ENCODE measurements at regions not wholly inside any gene's neighbourhood (a gene's known extent, or its start where the extent isn't known, plus 50 kb on each side); places are given as distances from the start of the nearest gene placed in this dataset.

DNA sequence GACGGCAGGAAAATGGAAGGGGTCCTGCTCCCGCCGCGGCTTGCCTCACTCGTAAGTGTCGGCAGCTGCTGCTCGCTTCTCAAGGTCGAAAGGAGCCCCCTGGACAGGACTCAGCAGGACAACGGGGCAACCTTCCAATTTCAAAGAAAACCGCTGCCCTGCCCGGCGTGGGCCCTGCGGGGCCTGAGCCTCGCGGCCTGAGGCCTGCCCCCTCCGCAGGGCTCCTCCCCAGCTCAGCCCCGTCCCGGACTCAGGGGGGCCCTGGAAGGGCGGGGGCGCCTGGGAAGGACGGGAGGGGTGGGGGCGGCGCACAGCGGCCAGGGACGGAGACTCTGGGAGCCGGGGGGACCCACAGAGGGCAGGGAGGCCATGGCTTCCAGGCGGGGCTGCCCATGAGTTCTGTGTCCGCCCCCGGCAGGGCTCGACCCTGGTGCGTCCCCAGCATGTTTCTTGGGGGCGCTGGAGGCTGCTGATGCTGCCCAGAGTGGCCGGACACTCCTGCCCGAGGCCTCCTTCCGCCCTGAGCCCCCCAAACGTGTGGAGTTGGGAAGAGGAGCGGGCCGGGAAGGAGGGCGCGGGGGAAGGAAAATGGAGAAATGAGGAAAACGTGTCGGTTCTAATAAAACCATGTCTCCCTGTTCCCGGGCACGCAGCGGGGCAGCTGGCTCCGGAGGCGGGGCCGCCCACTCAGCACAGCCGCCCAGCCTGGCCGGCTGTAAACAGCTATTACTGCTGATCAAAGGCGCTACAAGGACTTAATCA is 114.6 kb downstream of the DLL1 start:
- ATAC-seq = no peak
- Histone ChIP-seq H3K27ac (no peak overlapping the region), H3K4me3 (no peak overlapping the region), H3K36me3 (no peaks in the 10 kb centered on the region), H3K4me1 (peaks cover 13% of the 10 kb centered on the region), H3K27me3 (no peaks in the 10 kb centered on the region), H3K9me3 (no peaks in the 10 kb centered on the region)
- TF ChIP-seq, protein P1, sequence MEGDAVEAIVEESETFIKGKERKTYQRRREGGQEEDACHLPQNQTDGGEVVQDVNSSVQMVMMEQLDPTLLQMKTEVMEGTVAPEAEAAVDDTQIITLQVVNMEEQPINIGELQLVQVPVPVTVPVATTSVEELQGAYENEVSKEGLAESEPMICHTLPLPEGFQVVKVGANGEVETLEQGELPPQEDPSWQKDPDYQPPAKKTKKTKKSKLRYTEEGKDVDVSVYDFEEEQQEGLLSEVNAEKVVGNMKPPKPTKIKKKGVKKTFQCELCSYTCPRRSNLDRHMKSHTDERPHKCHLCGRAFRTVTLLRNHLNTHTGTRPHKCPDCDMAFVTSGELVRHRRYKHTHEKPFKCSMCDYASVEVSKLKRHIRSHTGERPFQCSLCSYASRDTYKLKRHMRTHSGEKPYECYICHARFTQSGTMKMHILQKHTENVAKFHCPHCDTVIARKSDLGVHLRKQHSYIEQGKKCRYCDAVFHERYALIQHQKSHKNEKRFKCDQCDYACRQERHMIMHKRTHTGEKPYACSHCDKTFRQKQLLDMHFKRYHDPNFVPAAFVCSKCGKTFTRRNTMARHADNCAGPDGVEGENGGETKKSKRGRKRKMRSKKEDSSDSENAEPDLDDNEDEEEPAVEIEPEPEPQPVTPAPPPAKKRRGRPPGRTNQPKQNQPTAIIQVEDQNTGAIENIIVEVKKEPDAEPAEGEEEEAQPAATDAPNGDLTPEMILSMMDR (IDR thresholded peaks at IDR 0.05) = no peak
- intact Hi-C loops (cut with DNase I) = no loop called here
- DNase-seq = no peak

DNA sequence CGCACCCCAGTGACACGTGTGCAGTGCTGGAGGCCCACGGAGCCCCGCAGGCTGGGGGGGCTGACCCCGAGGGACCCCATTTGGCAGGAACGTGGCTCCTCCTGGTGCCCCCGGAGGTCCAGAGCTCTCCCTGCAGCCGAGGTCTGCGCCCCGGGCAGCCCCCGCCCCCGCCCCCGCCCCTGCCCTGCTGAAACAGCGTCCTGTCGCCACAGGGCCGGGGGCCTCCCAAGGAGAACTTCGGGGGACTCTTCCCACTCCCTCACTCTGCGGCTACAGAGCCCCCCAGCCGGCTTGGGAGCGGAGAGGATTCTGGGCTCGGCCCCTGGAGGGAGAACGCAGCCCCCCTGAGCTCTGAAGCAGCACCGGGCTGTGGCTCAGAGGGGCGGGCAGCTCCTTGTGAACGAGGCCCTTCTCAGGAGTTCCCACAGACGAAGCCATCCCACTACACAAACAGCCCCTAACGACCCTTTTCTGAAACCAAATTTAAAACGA is 115.2 kb downstream of the DLL1 start:
- intact Hi-C loops (cut with DNase I) = no loop called here
- no peak for DNase-seq
- Histone ChIP-seq H3K4me1 (peaks cover 13% of the 10 kb centered on the region), H3K4me3 (no peak overlapping the region), H3K9me3 (no peaks in the 10 kb centered on the region), H3K36me3 (no peaks in the 10 kb centered on the region), H3K27me3 (no peaks in the 10 kb centered on the region), H3K27ac (no peak overlapping the region)
- ATAC-seq = no peak
- TF ChIP-seq, protein P1 (IDR thresholded peaks at IDR 0.05) = no peak

DNA sequence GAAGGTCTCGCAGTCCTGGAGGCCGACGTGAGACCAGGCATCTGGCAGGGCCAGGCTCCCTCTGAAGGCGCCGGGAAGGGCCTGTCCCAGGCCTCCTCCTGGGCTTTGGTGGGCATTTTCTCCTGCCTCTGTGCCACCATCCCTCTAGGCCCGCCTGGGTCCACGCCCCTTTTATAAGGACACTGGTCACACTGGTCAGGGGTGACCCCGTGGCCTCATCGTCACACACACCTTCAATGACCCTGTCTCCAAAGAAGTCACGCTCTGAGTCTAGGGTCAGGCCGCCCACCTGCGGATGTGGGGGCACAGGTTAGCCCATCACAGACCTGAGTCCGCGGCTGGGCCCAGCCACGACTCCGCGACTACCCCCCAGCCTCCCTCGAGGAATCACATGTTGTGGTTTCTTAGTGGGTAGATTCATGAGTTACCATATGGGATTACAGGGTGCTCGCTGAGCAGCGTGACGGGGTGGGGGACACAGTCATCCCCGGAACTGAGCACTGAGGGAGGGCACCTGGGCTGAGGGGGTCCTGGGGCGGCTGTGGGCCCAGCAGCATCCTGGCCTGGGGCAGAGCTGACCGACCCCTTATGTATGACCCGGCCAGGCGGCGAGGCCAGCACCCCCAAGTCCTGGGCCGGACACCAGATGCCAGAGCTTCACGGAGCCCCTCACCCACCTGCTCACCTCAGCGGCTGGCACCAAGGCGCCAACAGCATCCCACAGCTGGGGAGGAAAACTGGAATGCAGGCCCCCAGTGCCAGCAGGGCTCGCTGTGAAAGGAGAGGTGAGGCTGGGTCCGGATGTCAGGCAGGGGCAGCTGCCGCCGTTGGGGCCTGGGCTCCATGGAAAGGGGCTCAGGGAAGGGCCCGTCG is 115.9 kb downstream of the DLL1 start:
- ATAC-seq (no peak), DNase-seq (no peak)
- Histone ChIP-seq H3K27ac (no peak overlapping the region), H3K36me3 (no peaks in the 10 kb centered on the region), H3K27me3 (no peaks in the 10 kb centered on the region), H3K4me3 (no peak overlapping the region), H3K4me1 (peaks cover 13% of the 10 kb centered on the region), H3K9me3 (no peaks in the 10 kb centered on the region)
- TF ChIP-seq, protein P1 (IDR thresholded peaks at IDR 0.05) = no peak
- intact Hi-C loops (cut with DNase I) = no loop called here

DNA sequence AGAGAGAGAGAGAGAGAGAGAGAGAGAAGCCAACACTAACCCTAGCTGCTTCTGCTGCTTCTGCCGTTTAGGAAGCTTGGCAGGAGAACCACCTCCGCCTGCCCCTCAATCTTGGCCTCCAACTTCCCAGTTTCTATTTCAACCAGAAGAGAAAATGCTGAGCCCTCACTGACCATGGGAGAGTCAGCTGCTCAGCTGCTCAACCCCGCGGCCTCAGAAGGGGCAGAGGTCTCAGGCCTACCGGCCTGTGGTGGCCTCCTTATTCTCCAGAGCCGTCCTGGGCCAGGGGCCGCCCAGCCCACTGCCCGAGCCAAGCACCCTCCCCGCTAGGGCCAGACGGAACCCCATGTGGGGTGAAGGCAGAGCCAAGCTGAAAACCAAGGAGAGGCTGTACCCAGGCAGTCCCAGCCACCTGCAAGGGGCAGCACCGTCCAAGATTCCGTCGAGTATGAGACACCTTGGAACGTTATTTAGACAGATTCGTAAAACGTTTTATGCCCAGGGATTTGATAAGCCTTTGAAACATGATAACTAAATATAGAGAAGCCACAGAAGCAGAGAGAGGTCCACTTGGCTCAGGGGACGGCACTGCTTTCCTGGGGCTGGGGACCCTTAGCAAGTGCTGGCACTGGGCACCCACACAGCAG is 116.6 kb downstream of the DLL1 start:
- Histone ChIP-seq H3K36me3 (no peaks in the 10 kb centered on the region), H3K9me3 (no peaks in the 10 kb centered on the region), H3K4me1 (peaks cover 7% of the 10 kb centered on the region), H3K4me3 (no peak overlapping the region), H3K27ac (peak overlapping the region; percentile 36), H3K27me3 (no peaks in the 10 kb centered on the region)
- DNase-seq (peak; percentile 63), ATAC-seq (peak; percentile 58)
- TF ChIP-seq, protein P1 (IDR thresholded peaks at IDR 0.05) = no peak
- intact Hi-C loops (cut with DNase I) = no loop called here

DNA sequence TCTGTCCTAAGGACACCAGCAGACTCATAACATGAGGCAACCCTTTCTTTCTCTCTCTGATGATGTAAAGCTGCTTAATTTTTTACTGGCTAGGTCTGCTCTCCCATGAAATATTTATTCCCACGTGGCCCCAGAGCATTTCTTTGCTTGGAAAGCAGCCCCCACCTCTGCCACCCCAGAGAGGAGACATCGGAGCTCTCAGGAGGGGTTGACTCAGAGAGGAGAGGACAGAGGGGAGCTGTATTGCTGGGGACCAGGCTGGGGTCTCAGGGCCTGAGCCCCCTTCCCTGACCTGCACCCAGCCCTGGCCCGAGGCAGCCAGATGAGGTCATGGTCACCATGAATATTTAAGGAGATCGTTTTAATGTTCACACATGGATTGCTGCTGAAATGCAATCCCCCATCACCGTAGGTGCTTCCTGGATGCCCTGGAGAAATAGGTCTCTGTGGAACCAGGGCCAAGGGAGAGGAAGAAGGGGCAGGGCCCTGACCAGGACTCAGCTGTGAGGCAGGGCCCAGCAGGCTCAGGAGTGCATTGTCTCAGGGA is 117.5 kb downstream of the DLL1 start:
- DNase-seq (peak; percentile 43), ATAC-seq (no peak)
- H3K36me3 ChIP-seq = no peaks in the 10 kb centered on the region
- peaks cover under 1% of the 10 kb centered on the region for H3K4me1 ChIP-seq
- peak overlapping the region; percentile 17 for H3K27ac ChIP-seq
- H3K27me3 ChIP-seq = no peaks in the 10 kb centered on the region
- no peaks in the 10 kb centered on the region for H3K9me3 ChIP-seq
- no peak overlapping the region for H3K4me3 ChIP-seq
- intact Hi-C loops (cut with DNase I) = no loop called here
- TF ChIP-seq, protein P1 (IDR thresholded peaks at IDR 0.05) = no peak

All from upper lobe of right lung (tissue), 1 donor.